Calu3 (cell line): ENCODE measurements at regions not wholly inside any gene's neighbourhood (a gene's known extent, or its start where the extent isn't known, plus 50 kb on each side); places are given as distances from the start of the nearest gene placed in this dataset.

Experiments
- BruUV-seq: library from RNA; stranded (reverse); fragments of 400-500 nt; replicated peaks from 2 replicates; lab custom pipeline; 2021; lab: Mats Ljungman, UMichigan
- CTCF ChIA-PET: fragments of 300-600 bp; sonication (Branson Sonifier 250); formaldehyde crosslinking; loops from one replicate; lab custom pipeline; 2022; ENCODE audit warnings: antibody characterized with exemption; lab: Charles Lee
- DNase-seq: peaks from one replicate; pipeline ENCODE4 v3.0.0; 2022
- H3K27ac Mint-ChIP-seq: one replicate; pipeline ENCODE4 v1.8.0; 2022; ENCODE audit warnings: mixed read lengths; ENCODE audit not compliant: unreplicated experiment
- H3K27me3 Mint-ChIP-seq: one replicate; pipeline ENCODE4 v1.8.0; 2022; ENCODE audit warnings: mixed read lengths; ENCODE audit not compliant: unreplicated experiment
- H3K36me3 Mint-ChIP-seq: one replicate; pipeline ENCODE4 v1.8.0; 2022; ENCODE audit warnings: mild to moderate bottlenecking, moderate library complexity, mixed read lengths; ENCODE audit not compliant: insufficient read depth, unreplicated experiment
- H3K4me1 Mint-ChIP-seq: one replicate; pipeline ENCODE4 v1.8.0; 2022; ENCODE audit warnings: mild to moderate bottlenecking, low read depth, mixed read lengths; ENCODE audit not compliant: unreplicated experiment
- H3K4me3 Mint-ChIP-seq: one replicate; pipeline ENCODE4 v1.8.0; 2022; ENCODE audit warnings: mild to moderate bottlenecking, low read depth, moderate library complexity, mixed read lengths; ENCODE audit not compliant: unreplicated experiment
- H3K9me3 Mint-ChIP-seq: one replicate; pipeline ENCODE4 v1.8.0; 2022; ENCODE audit warnings: low read depth, mixed read lengths; ENCODE audit not compliant: unreplicated experiment
- intact Hi-C: fragments of 100-400 bp; cut with micrococcal nuclease; formaldehyde crosslinking; loops from one replicate; pipeline ENCODE4 v1.10.0; 2022; ENCODE audit not compliant: unreplicated experiment
- TF ChIP-seq, protein P1 (sequence below): fragments of 200-600 bp; IDR thresholded peaks from one replicate; pipeline ENCODE4 v1.8.0; 2022; ENCODE audit warnings: antibody characterized with exemption; ENCODE audit not compliant: unreplicated experiment

- intact Hi-C loops: no loop called here
- CTCF ChIA-PET: interaction anchor here (0.7 kb wide), 1 partner anchor 11 kb away, joined by 5 read pairs; no protein-coding TSS in a partner anchor
- H3K36me3 Mint-ChIP-seq: no peaks in the 10 kb centered on the region
- DNase-seq: no peak
- H3K4me3 Mint-ChIP-seq: no peak overlapping the region
- peaks cover 12% of the 10 kb centered on the region for H3K9me3 Mint-ChIP-seq
- H3K4me1 Mint-ChIP-seq: no peaks in the 10 kb centered on the region
- BruUV-seq: no TSS peak
- H3K27ac Mint-ChIP-seq: no peak overlapping the region
- H3K27me3 Mint-ChIP-seq: no peaks in the 10 kb centered on the region
- TF ChIP-seq, protein P1, sequence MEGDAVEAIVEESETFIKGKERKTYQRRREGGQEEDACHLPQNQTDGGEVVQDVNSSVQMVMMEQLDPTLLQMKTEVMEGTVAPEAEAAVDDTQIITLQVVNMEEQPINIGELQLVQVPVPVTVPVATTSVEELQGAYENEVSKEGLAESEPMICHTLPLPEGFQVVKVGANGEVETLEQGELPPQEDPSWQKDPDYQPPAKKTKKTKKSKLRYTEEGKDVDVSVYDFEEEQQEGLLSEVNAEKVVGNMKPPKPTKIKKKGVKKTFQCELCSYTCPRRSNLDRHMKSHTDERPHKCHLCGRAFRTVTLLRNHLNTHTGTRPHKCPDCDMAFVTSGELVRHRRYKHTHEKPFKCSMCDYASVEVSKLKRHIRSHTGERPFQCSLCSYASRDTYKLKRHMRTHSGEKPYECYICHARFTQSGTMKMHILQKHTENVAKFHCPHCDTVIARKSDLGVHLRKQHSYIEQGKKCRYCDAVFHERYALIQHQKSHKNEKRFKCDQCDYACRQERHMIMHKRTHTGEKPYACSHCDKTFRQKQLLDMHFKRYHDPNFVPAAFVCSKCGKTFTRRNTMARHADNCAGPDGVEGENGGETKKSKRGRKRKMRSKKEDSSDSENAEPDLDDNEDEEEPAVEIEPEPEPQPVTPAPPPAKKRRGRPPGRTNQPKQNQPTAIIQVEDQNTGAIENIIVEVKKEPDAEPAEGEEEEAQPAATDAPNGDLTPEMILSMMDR: no peak
Measured at GRCh38 chr5:165834891-165835290, 2329.5 kb downstream of the MAT2B start.

- Mint-ChIP-seq H3K27ac (no peak overlapping the region), H3K4me3 (no peak overlapping the region), H3K9me3 (peaks cover 9% of the 10 kb centered on the region), H3K27me3 (no peaks in the 10 kb centered on the region), H3K4me1 (no peaks in the 10 kb centered on the region), H3K36me3 (no peaks in the 10 kb centered on the region)
- CTCF ChIA-PET: no interaction called here
- TF ChIP-seq, protein P1: no peak
- BruUV-seq: no TSS peak
- intact Hi-C loops: no loop called here
- no peak for DNase-seq
Measured at GRCh38 chr5:165836046-165836445, 2330.6 kb downstream of the MAT2B start.

GRCh38 chr5:165837286-165837685 is 2331.9 kb downstream of the MAT2B start:
- BruUV-seq: no TSS peak
- CTCF ChIA-PET: no interaction called here
- TF ChIP-seq, protein P1: no peak
- DNase-seq: no peak
- H3K4me3 Mint-ChIP-seq: no peak overlapping the region
- peaks cover 6% of the 10 kb centered on the region for H3K9me3 Mint-ChIP-seq
- H3K4me1 Mint-ChIP-seq: no peaks in the 10 kb centered on the region
- H3K36me3 Mint-ChIP-seq: no peaks in the 10 kb centered on the region
- H3K27me3 Mint-ChIP-seq: no peaks in the 10 kb centered on the region
- intact Hi-C loops: no loop called here
- H3K27ac Mint-ChIP-seq: no peak overlapping the region

DNA sequence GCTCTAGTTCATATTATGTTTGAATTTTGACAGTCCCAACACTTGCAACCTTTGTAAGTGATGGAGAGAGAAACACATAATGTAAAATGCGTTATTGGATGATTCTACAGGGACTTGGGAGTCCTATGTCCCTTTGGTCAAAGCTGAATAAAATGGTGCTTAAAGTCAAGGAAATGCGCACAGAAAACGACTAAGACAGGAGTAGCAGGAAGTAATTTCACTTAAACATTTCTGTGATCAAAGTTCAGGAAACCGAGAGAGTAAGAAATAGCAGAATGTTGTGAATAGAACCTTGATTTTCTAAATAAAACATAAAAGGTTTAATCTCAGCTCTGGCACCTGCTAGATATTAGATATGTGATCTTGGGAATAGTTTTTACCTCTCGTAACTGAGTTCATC is 2339.2 kb downstream of the MAT2B start:
- TF ChIP-seq, protein P1: no peak

More for the DNA sequence above, 2339.2 kb downstream of the MAT2B start:
- intact Hi-C loops: no loop called here
- H3K4me1 Mint-ChIP-seq: no peaks in the 10 kb centered on the region
- no TSS peak for BruUV-seq
- H3K4me3 Mint-ChIP-seq: no peak overlapping the region
- CTCF ChIA-PET: no interaction called here
- H3K27me3 Mint-ChIP-seq: no peaks in the 10 kb centered on the region
- H3K27ac Mint-ChIP-seq: no peak overlapping the region
- no peak for DNase-seq
- no peaks in the 10 kb centered on the region for H3K36me3 Mint-ChIP-seq
- peaks cover 14% of the 10 kb centered on the region for H3K9me3 Mint-ChIP-seq
